NK-92 treated with Interleukin-12 subunit alpha and Interleukin-12 subunit beta, amount 100 ng/mL, for 24 hours (cell line): ENCODE measurements at regions not wholly inside any gene's neighbourhood (a gene's known extent, or its start where the extent isn't known, plus 50 kb on each side); places are given as distances from the start of the nearest gene placed in this dataset.
"Not testable (repeated sequence)": the region's sequence is repeated elsewhere in the genome, so short reads cannot be mapped to it uniquely, and the experiment has no call there.

Experiments used
- DNase-seq: peaks from one replicate; lab custom pipeline; 2025; lab: John Stamatoyannopoulos, UW

GRCh38 chr17:26936645-26937044, 357.3 kb upstream of the WSB1 start:
- not testable (repeated sequence) for DNase-seq

GRCh38 chr17:26937750-26938322, 356.1 kb upstream of the WSB1 start:
- DNase-seq: not testable (repeated sequence)

DNA sequence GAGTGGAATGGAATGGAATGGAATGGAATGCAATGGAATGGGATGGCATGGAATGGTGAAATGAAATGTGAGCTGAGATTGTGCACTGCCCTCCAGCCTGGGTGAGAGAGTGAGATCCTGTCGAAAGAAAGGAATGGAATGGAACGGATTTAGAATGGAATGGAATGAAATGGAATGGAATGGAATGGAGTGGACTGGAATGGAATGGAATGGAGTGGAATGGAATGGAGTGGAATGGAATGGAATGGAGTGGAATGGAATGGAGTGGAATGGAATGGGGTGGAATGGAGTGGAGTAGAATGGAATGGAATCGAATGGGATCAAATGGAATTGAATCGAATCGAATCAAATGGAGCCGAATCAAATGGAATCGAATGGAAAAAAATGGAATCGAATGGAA, 354.2 kb upstream of the WSB1 start:
- not testable (repeated sequence) for DNase-seq

GRCh38 chr17:26940587-26940986, 353.3 kb upstream of the WSB1 start:
- DNase-seq: not testable (repeated sequence)

GRCh38 chr17:26962255-26963162, 331.4 kb upstream of the WSB1 start:
- DNase-seq: no peak

GRCh38 chr17:26963163-26963503, 330.8 kb upstream of the WSB1 start:
- DNase-seq: no peak

GRCh38 chr17:26965898-26966624, 327.9 kb upstream of the WSB1 start:
- DNase-seq: not testable (repeated sequence)

GRCh38 chr17:26966625-26967179, 327.2 kb upstream of the WSB1 start:
- DNase-seq: not testable (repeated sequence)

- DNase-seq: not testable (repeated sequence)
Measured at GRCh38 chr17:26981845-26982425, 312.0 kb upstream of the WSB1 start.

GRCh38 chr17:26982563-26982962, 311.4 kb upstream of the WSB1 start:
- not testable (repeated sequence) for DNase-seq

DNA sequence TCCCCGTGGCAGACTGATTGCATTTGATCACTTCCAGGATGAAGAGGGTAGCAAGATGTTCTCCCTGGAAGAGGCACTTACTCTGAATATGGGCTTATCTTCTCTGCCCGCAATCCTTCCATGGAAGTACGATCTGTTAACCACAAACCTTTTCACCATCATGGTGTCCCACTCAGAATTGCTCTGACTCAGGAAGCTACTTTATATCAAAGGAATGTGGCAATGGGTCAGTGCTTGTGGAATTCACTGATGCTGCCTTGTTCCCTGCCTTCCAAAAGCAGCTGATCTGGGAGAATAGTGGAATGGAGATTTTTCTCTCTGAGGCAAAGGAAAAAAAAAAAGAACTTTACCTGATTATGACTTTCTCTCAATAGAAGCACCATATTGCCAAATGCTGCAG, 306.1 kb upstream of the WSB1 start:
- not testable (repeated sequence) for DNase-seq

DNA sequence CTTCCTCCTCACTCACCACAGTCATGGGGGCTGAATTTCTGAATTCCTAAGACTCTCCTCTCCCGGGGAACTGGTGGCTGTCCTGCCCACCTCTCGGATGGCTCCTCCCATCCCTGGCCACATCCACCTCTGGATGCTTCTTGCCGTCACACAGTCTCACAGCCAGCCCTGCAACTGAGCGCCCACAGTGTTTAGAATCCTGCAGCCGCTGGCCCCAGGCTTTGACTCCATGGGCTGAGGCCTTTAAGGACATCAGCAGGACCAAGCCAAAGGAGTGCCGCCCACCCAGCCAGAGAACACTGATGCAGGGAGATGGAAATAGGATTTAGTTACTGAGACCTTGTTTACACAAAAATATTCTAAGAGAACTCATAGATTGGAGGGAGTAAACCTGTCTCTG, 299.3 kb upstream of the WSB1 start:
- not testable (repeated sequence) for DNase-seq

DNA sequence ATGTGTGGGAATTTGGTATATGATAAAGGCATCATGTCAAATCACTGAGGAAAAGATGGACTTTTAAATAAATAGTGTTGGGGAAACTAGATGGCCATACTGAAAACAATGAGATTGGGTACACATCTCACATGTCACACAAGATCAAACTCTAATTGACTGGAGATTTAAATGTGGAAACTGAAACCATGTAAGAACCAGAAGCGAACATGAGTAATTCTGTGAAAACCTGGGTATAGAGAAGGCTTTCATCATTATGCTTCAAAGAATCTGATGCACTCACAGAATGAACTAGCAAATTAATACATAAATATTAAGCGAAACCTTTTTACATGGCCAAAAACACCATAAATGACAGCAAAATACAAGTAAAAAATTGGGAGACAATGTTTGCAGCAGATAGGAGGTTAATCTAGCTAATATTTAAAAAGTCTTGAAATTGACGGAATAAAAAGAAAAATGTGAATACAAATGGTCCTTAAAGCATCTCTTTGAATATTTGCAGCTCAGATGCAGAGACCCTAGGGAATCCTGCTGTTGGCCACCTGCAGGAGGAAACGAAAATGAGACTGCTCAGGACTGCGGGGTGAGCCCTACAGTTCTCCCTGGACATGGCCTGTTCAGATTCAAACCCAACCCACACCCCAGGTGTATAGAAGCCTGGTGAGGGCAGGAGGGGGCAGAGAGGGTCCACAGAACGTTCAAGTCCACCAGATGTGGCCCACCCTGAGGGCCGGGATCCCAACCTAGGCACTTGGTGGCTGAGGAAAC, 297.6 kb upstream of the WSB1 start:
- DNase-seq: not testable (repeated sequence)

DNA sequence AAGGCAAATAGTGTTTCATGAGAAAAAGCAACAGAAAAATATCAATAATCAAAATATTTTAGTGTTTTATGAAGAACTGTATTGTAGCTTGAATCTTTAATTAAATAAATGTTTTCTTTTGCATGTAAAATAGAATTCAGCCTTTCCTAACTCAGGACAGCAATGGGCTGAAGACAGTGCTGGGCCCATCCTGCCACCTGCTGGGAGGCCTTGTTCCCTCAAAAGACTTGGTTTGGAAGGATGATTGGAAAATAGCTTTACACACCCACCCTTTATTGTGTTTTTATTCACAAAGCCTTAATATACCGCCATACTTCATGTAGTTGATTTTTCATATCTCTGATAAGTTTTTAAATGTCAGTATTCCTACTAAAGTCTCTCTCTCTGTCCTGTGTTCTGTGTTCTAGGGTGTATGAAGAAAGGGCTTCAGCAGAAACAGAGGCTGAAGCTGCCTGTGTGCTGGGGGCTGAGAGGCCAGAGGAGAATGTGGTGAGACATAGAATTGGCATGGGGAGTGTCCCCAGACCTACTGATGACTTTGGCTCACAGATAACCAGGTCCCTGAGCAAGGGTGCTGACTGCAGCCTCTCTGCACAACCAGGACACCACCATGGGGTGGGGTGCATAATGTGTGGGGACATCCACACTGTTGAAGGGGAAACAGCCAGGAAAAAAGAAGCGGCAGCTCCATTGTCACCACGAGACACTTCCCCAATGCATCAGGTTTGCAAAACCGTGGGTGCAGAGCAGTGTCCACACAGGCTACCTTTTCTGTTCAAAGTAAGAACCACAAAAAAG, 286.0 kb upstream of the WSB1 start:
- not testable (repeated sequence) for DNase-seq

DNA sequence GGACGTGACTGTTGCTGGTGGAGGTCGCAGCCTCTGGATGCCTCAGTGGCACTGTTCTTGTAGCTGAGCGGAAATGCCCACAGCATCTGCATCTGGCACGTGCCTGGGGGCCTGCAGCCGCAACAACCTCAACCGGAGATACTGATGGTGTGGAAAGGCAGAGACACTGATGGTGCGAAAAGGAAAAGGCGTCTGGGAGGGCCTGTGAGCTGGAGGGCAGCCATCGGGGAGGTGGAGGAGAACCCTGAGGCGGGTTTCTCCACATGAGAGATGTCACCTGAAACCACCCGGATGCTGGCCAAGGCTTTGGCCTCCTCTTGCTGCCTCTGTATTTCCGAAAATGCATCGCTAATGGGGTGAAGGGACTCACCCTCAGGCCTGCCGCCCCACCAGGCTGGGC, 284.8 kb upstream of the WSB1 start:
- no peak for DNase-seq

GRCh38 chr17:27010138-27010537, 283.8 kb upstream of the WSB1 start:
- DNase-seq: not testable (repeated sequence)

DNA sequence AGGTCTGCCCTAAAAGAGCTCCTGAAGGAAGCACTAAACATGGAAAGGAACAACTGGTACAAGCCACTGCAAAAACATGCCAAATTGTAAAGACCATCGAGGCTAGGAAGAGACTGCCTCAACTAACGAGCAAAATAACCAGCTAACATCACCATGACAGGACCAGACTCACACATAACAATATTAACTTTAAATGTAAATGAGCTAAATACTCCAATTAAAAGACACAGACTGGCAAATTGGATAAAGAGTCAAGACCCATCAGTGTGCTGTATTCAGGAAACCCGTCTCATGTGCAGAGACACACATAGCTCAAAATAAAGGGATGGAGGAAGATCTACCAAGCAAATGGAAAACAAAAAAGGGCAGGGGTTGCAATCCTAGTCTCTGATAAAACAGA, 263.4 kb upstream of the WSB1 start:
- not testable (repeated sequence) for DNase-seq

DNA sequence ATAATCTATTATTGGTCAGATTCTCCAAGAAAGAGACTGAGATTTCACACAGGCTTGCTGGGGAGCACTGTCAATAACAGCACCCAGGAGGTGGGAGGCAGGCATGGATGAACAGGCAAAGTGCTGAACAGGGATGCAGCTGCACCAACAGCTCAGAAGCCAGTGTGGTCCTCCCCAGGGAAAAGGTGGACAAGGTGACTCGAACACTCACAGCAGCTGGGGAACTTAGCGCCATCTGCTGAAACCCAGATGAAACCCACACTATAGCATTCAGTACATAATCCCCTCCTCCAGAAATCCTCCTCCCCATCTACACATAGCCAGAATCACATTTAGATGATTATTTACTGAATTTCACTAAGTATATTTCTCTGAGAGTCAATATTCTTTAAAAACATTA, 255.2 kb upstream of the WSB1 start:
- DNase-seq: no peak

GRCh38 chr17:27045039-27045438, 248.9 kb upstream of the WSB1 start:
- not testable (repeated sequence) for DNase-seq

DNA sequence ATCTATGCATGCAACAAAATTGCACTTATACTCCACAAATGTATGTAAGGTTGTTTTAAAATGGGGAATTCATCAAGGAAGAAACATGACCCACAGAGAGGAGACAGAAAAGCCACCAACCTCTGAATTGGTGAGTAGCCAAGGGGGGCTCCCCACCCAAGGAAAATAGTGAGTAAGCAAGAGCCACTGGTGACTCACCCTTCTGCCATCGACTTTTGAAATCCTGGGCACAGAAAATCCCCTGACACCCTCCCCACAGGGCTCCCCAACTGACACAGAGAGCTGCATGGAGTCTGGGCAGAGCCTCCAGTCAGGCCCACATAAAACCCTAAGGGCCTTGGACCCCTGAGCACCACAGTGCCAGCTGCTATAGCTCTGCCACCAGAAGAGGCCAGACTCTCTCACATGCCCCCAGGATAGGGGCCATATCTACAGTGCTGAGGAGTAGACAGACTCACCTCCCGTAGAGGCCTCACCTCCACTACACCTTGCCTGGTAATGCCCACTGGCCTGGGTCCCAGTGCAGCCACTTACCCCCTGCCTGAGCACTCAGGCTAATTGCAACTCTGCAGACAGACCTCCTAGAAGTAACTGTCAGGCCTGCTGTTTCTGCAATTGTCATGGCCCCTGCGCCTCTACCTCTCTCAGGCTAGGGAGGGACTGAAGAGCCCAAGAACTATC, 244.7 kb upstream of the WSB1 start:
- DNase-seq: peak; percentile 13
